ENCODE measurements at regions not wholly inside any gene's neighbourhood (a gene's known extent, or its start where the extent isn't known, plus 50 kb on each side); places are given as distances from the start of the nearest gene placed in this dataset.

DNA sequence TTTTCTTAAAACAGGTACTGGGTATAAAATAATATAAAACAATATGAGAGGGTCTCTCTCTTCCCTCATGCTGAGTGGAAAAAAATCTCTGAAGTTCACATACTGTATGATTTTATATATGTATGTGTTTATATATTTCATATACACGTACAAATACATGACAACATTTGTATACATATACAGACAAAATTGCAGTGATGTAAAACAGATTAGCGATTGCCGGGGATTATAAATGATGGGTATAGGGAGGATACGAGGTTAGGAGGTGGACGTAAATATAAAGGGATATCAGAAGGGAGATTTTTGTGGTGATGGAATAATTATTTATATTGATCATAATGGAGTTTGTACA is 194.8 kb upstream of the PRSS16 start:
- DNase-seq, result no peak

DNA sequence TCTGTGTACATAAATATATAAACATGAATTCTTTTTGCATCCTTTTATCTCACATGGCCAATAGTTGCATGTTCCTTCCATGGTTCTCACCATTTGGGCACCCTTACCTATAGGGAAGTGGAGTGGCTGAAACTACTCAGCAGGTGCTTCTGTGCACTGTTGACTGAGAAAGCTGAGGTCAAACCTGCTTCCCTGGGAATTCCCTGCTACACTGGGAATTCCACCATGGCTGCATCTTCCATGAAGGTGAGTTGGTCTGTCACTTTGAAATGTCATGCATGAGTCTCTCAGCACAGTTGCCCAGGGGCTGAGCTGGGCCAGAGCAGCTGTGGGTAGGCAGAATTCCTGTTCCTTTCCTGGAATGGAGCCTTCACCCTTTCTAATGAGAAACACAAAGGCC is 193.8 kb upstream of the PRSS16 start:
- DNase-seq, result no peak

DNA sequence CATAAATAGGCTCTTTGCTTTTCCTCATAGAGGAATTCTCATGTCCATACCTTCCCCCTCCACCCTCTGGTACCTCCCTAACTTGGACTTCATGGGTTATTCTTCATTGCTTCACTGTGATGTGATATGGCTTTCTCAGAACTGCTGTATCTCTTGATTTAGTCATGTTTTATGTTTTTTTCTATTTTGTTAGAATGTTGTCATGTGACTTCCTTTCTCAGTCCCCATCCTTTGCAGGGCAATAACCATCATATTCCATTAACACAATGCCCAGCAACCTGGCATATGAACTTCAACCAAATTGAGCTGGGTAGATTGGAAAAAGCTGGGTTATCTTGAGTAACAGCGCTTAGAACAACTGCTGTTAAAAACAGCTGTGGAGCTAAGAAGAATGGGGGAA is 190.9 kb upstream of the PRSS16 start:
- DNase-seq, result no peak

DNA sequence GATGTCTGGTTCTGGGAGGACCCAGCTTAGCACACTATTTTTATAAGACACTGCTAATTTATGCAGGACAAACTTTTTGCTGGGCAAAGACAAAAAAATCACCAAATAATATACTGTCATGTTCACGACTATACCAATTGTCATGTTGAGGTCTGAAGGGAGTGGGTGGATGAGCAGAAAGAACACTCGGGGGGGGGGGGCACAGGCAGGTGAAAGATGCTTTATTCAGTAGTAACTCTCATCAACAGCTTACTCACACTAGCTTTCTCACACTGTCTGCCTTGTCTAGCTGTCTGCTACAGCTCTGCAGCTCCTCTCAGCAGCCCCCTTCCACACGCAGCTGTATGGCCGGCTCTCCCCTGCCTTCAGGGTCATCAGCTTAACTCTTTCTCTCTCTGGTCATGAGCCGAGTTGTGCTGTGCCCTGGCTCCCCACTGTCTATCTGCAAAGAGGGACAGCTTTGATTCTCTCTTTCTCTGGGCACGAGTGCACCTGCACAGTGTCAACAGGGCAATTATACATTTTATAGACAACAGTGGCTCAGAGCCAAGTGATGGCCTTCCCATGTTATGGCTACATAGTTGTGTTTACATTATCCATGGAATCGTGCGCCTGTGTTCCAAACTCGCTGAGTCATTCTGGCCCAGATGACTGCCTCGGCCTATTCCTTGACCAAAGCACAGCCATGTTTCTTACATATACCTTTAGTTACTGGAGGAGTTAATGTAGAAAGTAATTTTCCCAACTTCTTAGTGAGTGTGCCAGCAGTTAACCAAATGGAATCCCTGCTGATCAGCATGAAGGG is 187.7 kb upstream of the PRSS16 start:
- no peak for DNase-seq

DNA sequence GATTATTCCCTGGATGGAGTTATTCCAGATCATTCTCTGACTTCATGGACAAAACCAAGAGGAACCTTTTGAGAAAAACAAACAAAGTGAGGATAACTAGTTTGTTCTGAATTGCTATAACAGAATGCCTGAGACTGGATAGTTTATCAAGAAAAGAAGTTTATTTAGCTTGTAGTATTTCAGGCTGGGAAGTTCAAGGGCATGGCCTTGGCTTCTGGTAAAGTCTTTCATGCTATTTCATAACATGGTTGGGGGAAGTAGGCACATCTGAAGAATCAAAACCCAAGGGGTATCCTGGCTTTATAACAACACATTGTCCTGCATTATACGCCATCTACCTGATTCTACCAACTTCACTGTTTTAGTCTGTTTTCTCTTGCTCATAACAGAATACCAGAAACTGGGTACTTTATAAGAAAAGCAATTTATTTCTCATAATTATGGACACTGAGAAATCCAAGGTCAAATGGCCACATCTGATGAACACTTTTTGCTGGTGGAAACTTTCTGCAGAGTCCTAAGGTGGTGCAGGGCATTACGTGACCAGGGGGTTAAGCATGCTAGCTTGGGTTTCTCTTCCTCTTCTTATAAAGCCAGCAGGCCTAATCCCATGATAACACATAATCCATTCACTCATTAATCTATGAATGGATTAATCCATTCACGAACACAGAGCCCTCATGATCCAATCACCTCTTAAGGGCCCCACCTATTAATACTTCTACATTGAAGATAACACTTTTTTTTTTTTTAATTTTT is 186.1 kb upstream of the PRSS16 start:
- DNase-seq, result no peak

DNA sequence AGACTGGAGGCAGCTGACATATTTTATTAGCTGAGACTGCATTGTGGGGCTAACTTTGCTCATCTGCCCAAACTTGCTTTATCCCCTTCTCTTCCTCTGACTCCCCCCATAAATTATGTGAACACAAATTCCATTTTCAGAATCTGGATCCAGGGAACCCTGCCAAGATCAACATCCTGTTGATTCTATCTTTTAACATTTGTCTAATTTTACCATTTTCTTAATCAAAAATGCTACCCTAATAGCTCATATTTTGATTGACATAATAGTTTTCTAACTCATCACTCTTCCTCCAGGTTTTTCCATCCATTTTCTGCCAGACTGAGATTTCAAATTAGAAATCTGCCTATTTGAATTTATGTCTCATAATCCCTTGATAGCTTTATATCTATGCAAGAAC is 184.7 kb upstream of the PRSS16 start:
- no peak for DNase-seq

DNA sequence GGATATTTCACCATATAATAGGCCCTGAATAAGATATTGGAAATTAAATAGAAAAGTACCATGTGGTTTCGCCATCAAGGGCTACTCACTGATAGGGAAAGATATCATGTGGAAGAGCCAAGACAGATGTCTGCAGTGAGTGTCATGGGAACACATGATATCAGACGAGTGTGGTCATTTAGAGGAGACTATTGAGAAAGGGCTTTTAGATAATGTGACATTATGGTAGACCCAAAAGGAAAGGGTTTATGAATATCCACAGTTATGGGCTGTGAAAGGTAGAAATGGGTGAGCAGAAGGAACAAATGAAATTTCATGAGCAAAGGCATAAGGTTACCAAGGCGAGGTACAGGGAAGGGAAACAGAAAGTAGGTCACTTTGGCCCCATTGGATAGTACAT is 182.3 kb upstream of the PRSS16 start:
- DNase-seq, result no peak

DNA sequence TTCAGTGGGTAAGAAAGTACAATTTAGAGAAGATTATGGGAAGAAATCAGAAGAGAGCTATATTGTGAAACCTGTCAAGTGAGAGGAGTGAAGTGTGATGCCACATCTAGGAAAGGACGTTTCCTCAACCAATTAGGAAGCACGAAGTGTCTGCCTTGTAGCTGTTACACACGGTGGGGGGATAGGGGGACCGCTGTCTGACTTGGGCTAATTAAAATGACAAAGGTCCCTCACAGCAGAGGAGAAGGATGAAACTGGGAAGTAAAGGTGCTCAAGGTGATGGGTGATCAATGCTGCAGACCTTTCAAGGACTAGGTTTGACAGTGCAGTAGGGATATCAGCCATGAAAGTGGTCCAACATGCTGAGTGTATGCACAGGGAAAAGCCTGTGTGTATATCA is 181.1 kb upstream of the PRSS16 start:
- no peak for DNase-seq

DNA sequence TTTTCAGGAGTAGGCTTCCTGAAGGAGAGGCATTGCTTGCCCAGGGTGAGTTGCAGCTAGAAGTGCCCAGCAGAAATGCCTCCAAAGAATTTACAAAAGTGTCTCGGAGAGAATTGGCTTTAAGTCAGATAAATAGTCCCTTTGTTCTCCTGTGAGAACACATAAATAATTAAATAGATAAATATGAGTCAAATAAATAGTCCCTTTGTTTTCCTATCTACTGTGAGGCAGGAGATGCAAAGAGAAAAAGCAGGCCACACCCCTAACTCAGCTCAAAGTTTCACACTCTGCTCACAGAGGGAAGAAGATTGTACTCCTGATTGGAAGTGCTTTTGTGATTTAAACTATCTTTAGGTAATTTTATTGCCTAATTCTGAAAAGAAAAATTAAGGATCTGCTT is 180.7 kb upstream of the PRSS16 start:
- DNase-seq, result no peak

DNA sequence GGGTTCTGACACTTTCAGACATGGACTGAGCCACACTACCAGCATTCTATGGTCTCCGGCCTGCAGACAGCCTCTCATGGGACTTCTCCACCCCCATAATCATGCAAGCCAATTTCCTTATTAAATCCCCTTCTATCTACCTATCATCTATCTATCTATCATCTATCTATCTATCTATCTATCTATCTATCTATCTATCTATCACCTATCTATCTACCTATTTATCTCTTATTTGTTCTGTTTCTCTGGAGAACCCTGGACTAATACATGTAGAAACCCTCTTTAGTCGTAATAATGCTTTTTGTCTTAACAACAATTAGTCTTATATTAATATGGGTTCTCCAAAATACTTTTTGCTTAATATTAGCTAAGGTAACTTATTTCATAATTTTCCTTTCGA is 174.1 kb upstream of the PRSS16 start:
- no peak for DNase-seq

DNA sequence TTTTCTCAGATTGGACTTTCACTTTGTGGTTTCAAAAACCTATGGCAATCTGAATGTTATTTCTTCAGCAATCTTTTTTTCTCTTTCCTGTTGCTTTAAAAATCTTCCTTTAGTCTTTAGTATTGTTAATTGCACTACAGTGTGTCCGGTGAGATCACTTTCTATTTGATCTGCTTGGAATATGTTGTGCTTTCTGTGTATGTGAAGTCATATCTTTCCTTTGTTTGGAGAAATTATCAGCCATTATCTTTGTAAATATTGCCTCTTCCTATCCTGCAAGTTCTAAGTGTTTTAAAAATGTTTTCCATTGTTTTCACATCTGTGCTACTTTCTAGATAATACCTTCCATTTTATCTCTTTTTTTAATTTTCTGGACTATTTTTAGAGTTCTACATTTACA is 171.4 kb upstream of the PRSS16 start:
- no peak for DNase-seq

DNA sequence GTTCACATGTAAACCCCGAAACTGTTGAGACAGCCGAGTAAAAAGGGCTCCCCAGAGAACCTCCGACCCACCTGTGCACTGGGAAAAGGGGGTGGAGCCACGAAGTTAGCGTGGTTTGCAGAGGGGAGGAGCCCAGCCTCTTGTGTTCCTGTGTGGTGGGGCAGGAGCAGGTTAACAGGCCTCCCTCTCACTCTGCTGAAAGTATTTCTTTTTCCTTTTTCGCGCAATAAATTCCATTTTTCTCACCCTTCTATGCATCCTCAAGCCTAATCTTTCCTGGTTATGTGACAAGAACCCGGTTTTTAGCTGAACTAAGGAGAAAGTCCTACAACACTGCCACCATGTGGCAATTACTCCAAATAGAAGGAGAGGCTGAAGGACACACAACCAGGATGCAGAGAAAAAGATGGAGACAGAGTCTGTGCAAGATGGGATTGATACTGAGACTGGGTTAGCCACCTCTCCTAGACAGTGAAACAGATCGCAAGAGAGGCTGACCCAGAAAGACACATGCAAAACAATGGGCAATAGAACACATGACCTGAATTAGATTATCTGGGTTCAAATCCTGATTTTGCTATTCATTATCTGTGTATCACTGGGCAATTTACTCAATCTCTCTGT is 168.7 kb upstream of the PRSS16 start:
- DNase-seq, result no peak

DNA sequence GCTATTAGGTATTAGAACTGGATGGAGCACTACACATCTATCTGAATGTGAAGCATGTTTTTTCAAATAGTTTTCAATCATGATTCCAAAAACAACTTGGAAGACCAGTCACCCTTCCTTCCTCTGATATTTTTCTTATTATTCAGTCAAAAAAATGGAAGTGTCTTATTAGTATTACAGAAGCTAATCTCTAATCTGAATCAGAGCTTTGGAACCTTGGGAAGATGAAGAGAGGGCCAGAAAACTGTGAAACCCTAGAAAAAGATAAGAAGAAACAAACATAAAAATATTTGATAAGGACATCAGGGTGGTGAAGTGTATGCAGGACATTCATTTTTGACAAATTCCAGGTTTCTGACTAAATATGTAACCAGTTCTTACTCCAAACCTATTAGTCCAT is 166.3 kb upstream of the PRSS16 start:
- no peak for DNase-seq

DNA sequence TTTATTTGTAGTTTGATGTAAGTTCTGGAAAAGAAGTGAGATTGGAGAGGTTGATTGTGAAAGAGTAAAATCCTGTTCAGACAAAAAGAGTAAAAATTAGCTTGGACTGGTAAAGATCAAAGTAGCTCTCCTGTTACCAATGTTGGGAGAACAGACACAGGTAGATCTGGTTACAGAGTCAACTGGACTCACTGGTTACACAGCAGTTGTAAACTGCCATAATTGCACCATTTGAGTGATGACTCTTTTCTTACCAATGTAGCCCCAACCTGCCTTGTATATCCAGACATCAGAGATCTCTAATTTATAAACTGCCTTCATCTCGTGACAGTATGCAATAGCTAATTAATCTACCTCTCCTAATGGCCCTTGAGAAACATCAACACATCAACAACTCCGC is 165.6 kb upstream of the PRSS16 start:
- DNase-seq, result no peak

DNA sequence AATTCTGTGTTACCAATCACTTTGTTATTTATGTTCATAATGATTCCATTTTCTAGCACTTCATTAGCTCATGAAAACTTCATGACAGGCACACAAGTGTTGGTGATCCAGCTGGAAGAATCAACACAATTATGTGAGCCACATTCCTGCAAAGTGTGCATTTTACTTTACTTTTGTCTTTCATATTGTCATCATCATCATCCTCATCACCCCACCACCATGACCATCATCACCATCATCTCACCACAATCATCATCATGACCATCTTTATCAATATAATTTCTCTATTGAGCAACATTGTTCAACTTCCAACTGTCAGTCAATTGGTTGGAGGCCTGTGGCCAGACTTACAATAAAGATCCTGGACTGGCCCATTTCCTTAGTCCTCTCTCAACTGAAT is 159.4 kb upstream of the PRSS16 start:
- no peak for DNase-seq

DNA sequence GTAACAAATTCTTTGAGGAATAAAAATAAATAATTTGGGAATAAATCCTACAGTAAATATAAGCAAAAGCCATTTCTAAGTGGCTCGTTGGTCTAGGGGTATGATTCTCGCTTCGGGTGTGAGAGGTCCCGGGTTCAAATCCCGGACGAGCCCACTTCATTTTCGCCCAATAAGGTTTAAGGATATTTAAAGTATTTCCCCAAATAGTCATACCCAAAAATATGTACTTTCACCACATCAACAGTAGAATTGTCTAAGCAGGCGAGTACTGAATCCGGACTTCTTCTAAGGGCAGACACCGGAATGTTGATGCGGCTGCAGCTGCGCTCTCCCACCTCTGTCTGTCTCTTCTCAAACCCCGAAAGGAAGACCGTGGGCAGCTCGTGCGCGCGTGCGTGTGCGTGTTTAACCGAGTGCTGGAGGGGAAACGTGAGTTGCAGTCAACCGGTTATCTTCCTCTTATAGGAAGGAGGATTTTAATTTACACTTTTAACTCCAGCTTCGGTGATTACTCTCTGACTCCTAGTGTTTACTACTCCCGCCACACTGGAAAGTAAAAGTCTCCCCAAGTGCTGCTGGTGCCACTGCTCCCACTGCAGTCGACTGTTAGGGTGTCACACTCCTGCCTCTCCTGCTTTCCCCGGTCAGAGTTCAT is 155.7 kb upstream of the PRSS16 start:
- DNase-seq, result no peak

DNA sequence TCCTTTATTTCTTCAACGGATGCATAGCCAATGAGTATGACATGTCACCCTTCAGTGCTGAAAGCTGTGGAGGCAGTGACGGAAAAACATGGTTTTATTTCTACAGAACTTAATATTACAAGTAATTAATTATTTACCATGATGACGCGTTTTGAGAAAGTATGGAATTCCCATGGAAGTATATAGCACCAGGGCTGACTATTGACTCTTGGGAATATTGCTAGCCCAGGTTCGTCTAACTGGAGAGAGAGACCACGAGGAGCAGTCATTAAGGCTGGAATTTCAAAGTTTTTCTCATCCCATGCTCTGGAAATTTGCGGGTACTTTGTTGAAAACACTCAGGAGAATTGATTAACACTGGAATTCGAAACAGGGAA is 155.2 kb upstream of the PRSS16 start:
- no peak for DNase-seq

DNA sequence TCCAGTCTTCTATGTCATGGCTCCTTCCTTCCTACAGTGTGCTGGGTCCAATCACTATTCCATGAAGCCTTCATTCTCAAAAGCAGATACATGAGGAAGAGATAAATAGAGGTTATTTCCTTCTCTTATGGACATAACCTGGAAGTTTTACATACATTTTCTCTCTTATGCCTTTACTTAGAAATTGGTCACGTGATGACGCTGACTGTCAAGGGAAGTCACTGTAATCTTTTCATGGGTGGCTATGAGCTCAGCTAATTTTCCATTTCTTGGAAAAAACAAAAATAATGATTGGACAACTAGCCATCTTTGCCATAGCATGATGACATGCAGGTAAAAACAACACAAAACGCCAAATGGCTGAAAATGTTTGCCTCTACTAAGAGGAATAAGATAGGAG is 151.6 kb upstream of the PRSS16 start:
- no peak for DNase-seq

DNA sequence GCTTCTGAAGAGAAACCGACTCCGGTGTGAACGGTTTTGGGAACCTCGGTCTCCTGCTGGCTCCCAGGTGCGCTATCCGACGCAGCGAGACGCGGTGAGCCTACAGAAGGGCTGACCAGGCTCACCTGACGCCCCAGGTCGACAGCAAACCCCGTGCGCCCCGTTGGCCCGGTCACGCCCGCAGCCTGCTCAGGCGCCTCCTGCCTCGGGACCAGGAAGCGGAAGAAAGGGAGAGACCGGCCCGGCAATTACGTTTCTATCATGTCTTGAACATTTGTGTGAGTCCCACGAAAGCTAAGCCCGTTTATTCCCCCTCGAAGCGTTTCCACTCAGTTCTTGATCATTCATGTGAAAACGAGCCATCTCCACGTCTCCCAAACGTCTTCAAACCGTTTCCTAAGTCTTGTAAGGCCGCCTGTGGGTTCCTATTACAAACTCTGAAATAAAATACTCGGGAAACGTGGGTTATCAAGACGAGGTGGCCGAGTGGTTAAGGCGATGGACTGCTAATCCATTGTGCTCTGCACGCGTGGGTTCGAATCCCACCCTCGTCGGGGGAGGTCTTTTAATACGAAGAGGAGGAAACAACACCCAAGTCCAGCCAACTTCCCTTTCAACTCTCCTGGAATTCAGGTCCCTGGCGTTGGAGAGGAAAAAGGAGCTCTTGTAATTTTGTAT is 150.5 kb upstream of the PRSS16 start:
- DNase-seq, result no peak

DNA sequence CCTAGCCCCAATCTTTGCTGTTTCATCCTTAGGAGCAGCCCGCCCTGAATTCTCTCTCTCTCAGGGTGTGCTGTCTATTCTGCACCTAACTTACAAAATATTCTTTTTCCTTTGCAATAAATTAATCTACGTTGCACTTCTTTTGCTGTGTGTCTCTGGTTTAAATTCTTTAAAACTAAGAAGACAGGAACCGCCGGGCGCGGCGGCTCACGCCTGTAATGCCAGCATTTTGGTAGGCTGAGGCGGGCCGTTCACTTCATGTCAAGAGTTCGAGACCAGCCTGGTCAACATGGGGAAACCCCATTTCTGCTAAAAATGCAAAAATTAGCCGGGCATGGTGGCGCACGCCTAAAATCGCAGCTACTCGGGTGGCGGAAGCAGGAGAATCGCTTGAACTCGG is 148.5 kb upstream of the PRSS16 start:
- no peak for DNase-seq

DNA sequence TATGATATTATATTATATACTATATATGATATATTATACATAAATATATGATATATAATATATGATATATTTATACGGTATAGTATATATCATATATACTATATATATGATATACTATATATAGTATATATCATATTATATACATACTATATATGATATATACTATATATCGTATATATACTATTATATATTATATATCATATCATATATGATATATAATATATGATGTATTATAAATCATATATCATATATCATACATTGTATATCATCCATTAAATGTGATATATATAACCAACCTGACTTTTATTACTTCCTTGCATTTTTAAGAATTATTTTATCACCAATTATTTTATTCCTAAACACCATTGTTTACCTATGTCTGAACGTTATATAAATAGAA is 146.6 kb upstream of the PRSS16 start:
- no peak for DNase-seq

DNA sequence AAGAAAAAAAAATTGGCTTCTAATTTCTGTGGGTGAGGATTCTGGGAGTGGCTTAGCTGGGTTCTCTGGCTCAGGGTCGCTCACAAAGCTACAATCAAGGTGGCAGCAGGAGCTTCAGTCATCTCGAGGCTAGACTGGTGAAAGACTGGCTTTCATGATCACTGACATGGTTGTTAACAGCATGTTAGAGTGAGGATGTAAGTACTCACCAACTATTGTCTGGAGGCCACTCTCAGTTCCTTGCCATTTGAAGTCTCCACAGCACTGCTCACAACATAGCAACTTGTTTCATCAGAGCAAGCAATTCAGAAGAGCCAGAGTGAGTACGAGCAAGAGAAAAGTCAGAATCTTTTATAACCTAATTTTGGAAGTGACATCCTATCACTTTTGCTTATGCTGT is 145.7 kb upstream of the PRSS16 start:
- no peak for DNase-seq

DNA sequence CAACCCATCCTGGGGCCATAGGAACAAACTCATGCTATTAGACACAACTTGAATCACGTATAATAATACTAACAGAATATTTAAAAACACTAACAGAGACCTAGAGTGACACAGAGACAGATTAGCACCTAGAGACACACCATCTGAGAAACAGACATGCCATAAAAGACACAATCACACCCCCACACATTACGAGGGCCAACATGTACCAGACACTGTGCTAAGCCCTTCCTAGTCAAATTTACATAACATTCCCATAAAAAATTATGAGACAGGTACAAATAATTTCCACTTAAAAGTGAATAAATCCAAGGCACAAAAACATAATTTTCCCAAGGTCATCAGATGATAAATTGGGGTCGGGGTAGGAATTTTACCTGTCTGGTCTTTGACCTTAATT is 141.1 kb upstream of the PRSS16 start:
- DNase-seq, result no peak
